ENCODE measurements at regions not wholly inside any gene's neighbourhood (a gene's known extent, or its start where the extent isn't known, plus 50 kb on each side); places are given as distances from the start of the nearest gene placed in this dataset.

GRCh38 chr10:78762086-78762630 lies 306.6 kb upstream of the ZMIZ1 start:
- TF ChIP-seq CTCF (IDR thresholded peaks at IDR 0.05) (no peak), POLR2A (IDR thresholded peaks at IDR 0.05) (no peak), POLR2AphosphoS5 (IDR thresholded peaks at IDR 0.05) (no peak), EP300 (IDR thresholded peaks at IDR 0.05) (no peak)
